H1 (cell line): ENCODE measurements at regions not wholly inside any gene's neighbourhood (a gene's known extent, or its start where the extent isn't known, plus 50 kb on each side); places are given as distances from the start of the nearest gene placed in this dataset.

Source experiments
- CTCF ChIA-PET: fragments of 300-600 bp; sonication (Branson Sonifier 250); formaldehyde crosslinking; loops from one replicate; lab custom pipeline; 2021; ENCODE audit not compliant: partially characterized antibody; lab: Charles Lee
- POLR2A ChIA-PET: fragments of 300-600 bp; sonication (Branson Sonifier 250); formaldehyde crosslinking; loops from one replicate; lab custom pipeline; 2021; ENCODE audit warnings: inconsistent platforms; ENCODE audit not compliant: partially characterized antibody; lab: Charles Lee
- DNase-seq, 2 experiments: peaks; one replicate each; pipeline versions ENCODE4 v3.0.0 to v3.0.0-alpha.2; 2010 to 2022; ENCODE audit warnings: low spot score in 2 of 2, low read depth in 1 of 2, mixed read lengths in 1 of 2
- FAIRE-seq: peaks from 2 replicates; lab custom pipeline; 2011; peaks lifted over from hg19 to GRCh38; lab: Jason Lieb, UNC
- H2AFZ ChIP-seq: 2 replicates; pipeline ENCODE4 v1.8.1; 2012; ENCODE audit warnings: low read length, inconsistent platforms
- H2AK5ac ChIP-seq: 2 replicates; pipeline ENCODE4 v1.6.1; 2013; ENCODE audit warnings: low read depth, low read length
- H2BK120ac ChIP-seq: replicated peaks from 2 replicates; pipeline ENCODE3; 2013; ENCODE audit warnings: low read depth, low read length, inconsistent platforms
- H2BK12ac ChIP-seq: 2 replicates; pipeline ENCODE4 v1.6.1; 2013; ENCODE audit warnings: low read depth, low read length
- H2BK15ac ChIP-seq: 2 replicates; pipeline ENCODE4 v1.6.1; 2013; ENCODE audit warnings: low read length
- H2BK20ac ChIP-seq: 2 replicates; pipeline ENCODE4 v1.6.1; 2013; ENCODE audit warnings: low read length
- H2BK5ac ChIP-seq: 2 replicates; pipeline ENCODE4 v1.6.1; 2013; ENCODE audit warnings: low read depth, low read length
- H3K14ac ChIP-seq: 2 replicates; pipeline ENCODE4 v1.6.1; 2013; ENCODE audit warnings: inconsistent platforms; ENCODE audit not compliant: insufficient read length
- H3K18ac ChIP-seq: 2 replicates; pipeline ENCODE4 v1.6.1; 2013; ENCODE audit warnings: low read length; ENCODE audit errors: extremely low read depth
- H3K23ac ChIP-seq: 2 replicates; pipeline ENCODE4 v1.6.1; 2013; ENCODE audit warnings: inconsistent platforms; ENCODE audit not compliant: insufficient read length
- H3K23me2 ChIP-seq: 2 replicates; pipeline ENCODE4 v1.6.1; 2013; ENCODE audit warnings: low read depth, low read length
- H3K27ac ChIP-seq: 2 replicates; pipeline ENCODE4 v1.6.1; 2011; ENCODE audit warnings: low read depth, low read length, inconsistent platforms
- H3K27me3 ChIP-seq, 4 experiments: replicated peaks in 1 of 4; 1 replicate in 1 of 4; 2 replicates in 3 of 4; pipeline versions ENCODE4 v1.6.1 to v1.8.1; 2011 to 2013; ENCODE audit warnings: low read length in 3 of 4, mild to moderate bottlenecking in 3 of 4, inconsistent platforms in 2 of 4, mixed read lengths in 2 of 4, moderate library complexity in 1 of 4; ENCODE audit not compliant: control insufficient read depth in 3 of 4, insufficient read depth in 3 of 4; ENCODE audit errors: extremely low read depth in 1 of 4
- H3K36me3 ChIP-seq, 4 experiments: 2 replicates each; pipeline versions ENCODE4 v1.6.1 to v1.8.1; 2011 to 2013; ENCODE audit warnings: mild to moderate bottlenecking in 4 of 4, low read length in 3 of 4, moderate library complexity in 2 of 4, control low read depth in 1 of 4, inconsistent platforms in 1 of 4; ENCODE audit not compliant: insufficient read depth in 4 of 4, control insufficient read depth in 2 of 4
- H3K4ac ChIP-seq: replicated peaks from 2 replicates; pipeline ENCODE3; 2013; ENCODE audit warnings: low read length, low read depth, mixed read lengths, inconsistent platforms; ENCODE audit not compliant: insufficient read length
- H3K4me1 ChIP-seq, 4 experiments: replicated peaks in 1 of 4; 1 replicate in 1 of 4; 2 replicates in 3 of 4; pipeline versions ENCODE4 v1.6.1 to v1.8.1; 2011 to 2013; ENCODE audit warnings: low read length in 3 of 4, inconsistent platforms in 2 of 4, mixed read lengths in 1 of 4; ENCODE audit not compliant: insufficient read depth in 4 of 4, control insufficient read depth in 3 of 4
- H3K4me2 ChIP-seq, 2 experiments: 2 replicates each; pipeline versions ENCODE4 v1.6.1 to v1.8.1; 2011 to 2013; ENCODE audit warnings: low read depth in 2 of 2, low read length in 2 of 2, control low read depth in 1 of 2, inconsistent platforms in 1 of 2, mild to moderate bottlenecking in 1 of 2; ENCODE audit not compliant: insufficient read depth in 1 of 2
- H3K4me3 ChIP-seq, 4 experiments: fragments of 200-600, 300-600 bp in 1 of 4; sonication (generic), shearing (Covaris generic), sonication (Bioruptor Twin) in 1 of 4; 2 replicates each; pipeline versions ENCODE4 v1.5.1 to v1.8.1; 2011 to 2016; ENCODE audit warnings: low read length in 4 of 4, low read depth in 3 of 4, control low read depth in 2 of 4, inconsistent platforms in 2 of 4, mild to moderate bottlenecking in 2 of 4, mixed read lengths in 1 of 4, moderate library complexity in 1 of 4; ENCODE audit not compliant: insufficient read depth in 2 of 4; ENCODE audit errors: extremely low read depth in 1 of 4
- H3K56ac ChIP-seq: replicated peaks from 2 replicates; pipeline ENCODE3; 2013; ENCODE audit warnings: low read depth, mild to moderate bottlenecking, mixed read lengths, low read length, inconsistent platforms; ENCODE audit not compliant: insufficient read length
- H3K79me1 ChIP-seq: 2 replicates; pipeline ENCODE4 v1.6.1; 2013; ENCODE audit warnings: low read depth, low read length, control low read depth
- H3K79me2 ChIP-seq, 2 experiments: 2 replicates each; pipeline versions ENCODE4 v1.6.1 to v1.8.1; 2012 to 2013; ENCODE audit warnings: low read length in 2 of 2, mild to moderate bottlenecking in 2 of 2, inconsistent platforms in 1 of 2; ENCODE audit not compliant: insufficient read depth in 2 of 2, control insufficient read depth in 1 of 2
- H3K9ac ChIP-seq, 4 experiments: replicated peaks in 1 of 4; 1 replicate in 1 of 4; 2 replicates in 3 of 4; pipeline versions ENCODE4 v1.6.1 to v1.8.1; 2011 to 2013; ENCODE audit warnings: low read depth in 3 of 4, low read length in 3 of 4, control low read depth in 2 of 4, mild to moderate bottlenecking in 2 of 4, moderate library complexity in 2 of 4, inconsistent platforms in 1 of 4; ENCODE audit errors: extremely low read depth in 1 of 4
- H3K9me3 ChIP-seq, 2 experiments: 2 replicates each; pipeline versions ENCODE4 v1.6.1 to v1.8.1; 2012 to 2013; ENCODE audit warnings: mild to moderate bottlenecking in 2 of 2, moderate library complexity in 2 of 2, control low read depth in 1 of 2, inconsistent platforms in 1 of 2, low read depth in 1 of 2, low read length in 1 of 2, mixed read lengths in 1 of 2; ENCODE audit not compliant: insufficient read depth in 2 of 2
- H4K20me1 ChIP-seq, 2 experiments: replicated peaks in 1 of 2; 2 replicates each; pipeline versions ENCODE3 to v1.8.1; 2011 to 2013; ENCODE audit warnings: inconsistent platforms in 2 of 2, low read length in 2 of 2, mild to moderate bottlenecking in 1 of 2; ENCODE audit not compliant: insufficient read depth in 2 of 2, control insufficient read depth in 1 of 2
- H4K5ac ChIP-seq: 2 replicates; pipeline ENCODE4 v1.6.1; 2013; ENCODE audit warnings: low read length, low read depth, mixed read lengths, inconsistent platforms; ENCODE audit not compliant: insufficient read length
- H4K8ac ChIP-seq: 2 replicates; pipeline ENCODE4 v1.8.0; 2013; ENCODE audit warnings: mild to moderate bottlenecking, moderate library complexity, low read length, inconsistent platforms; ENCODE audit not compliant: insufficient read depth; ENCODE audit errors: extremely low read depth
- H4K91ac ChIP-seq: replicated peaks from 2 replicates; pipeline ENCODE3; 2013; ENCODE audit warnings: low read length, mixed read lengths, inconsistent platforms; ENCODE audit not compliant: insufficient read length
- CHD7 ChIP-seq: fragments of 300-600 bp; sonication (generic); IDR thresholded peaks from 2 replicates; pipeline ENCODE4 v1.7.1; 2012; ENCODE audit warnings: low read length, moderate library complexity, mild to moderate bottlenecking, inconsistent platforms; ENCODE audit not compliant: insufficient replicate concordance
- WGBS, 2 experiments: shearing (Covaris generic) in 1 of 2; methylation state at CpG; one replicate each; pipeline versions ENCODE4 v1.1.6 to v1.1.7; 2013 to 2015; ENCODE audit warnings: low lambda C conversion rate in 2 of 2, mixed read lengths in 2 of 2, inconsistent platforms in 1 of 2, low coverage in 1 of 2, missing lambda C conversion rate in 1 of 2; ENCODE audit not compliant: insufficient replicate concordance in 2 of 2, insufficient coverage in 1 of 2, insufficient read length in 1 of 2; ENCODE audit errors: extremely low coverage in 1 of 2, missing lambda C conversion rate in 1 of 2; 5-methylcytosine and 5-hydroxymethylcytosine counted together

GRCh38 chr12:16920451-16920850 is 314.5 kb upstream of the LMO3 start:
- Histone ChIP-seq H3K56ac (no peak overlapping the region), H3K9ac (no peak overlapping the region), H3K4me3 (no peak overlapping the region), H3K4ac (no peak overlapping the region), H2BK12ac (no peak overlapping the region), H3K79me1 (no peaks in the 10 kb centered on the region), H3K36me3 (no peaks in the 10 kb centered on the region), H2BK15ac (no peak overlapping the region), H3K18ac (no peak overlapping the region), H2AK5ac (no peak overlapping the region), H4K8ac (no peak overlapping the region), H2BK20ac (no peak overlapping the region), H2BK5ac (no peak overlapping the region), H3K9me3 (peaks cover 0 to 2% of the 10 kb centered on the region in 2 experiments; a peak in 1 of 4 replicates), H3K23me2 (no peaks in the 10 kb centered on the region), H3K27ac (no peak overlapping the region), H2BK120ac (no peak overlapping the region), H4K5ac (no peak overlapping the region), H3K23ac (no peak overlapping the region), H3K4me2 (no peak overlapping the region), H3K4me1 (no peaks in the 10 kb centered on the region), H4K91ac (no peak overlapping the region), H3K79me2 (no peaks in the 10 kb centered on the region), H3K27me3 (no peaks in the 10 kb centered on the region), H4K20me1 (no peaks in the 10 kb centered on the region), H2AFZ (no peak overlapping the region), H3K14ac (no peak overlapping the region)
- ChIA-PET POLR2A (no interaction called here), CTCF (no interaction called here)
- 80% methylated on average over 1 of the region's 1 CpG; no CpG with 5 or more reads in 1 of the 2 experiments for WGBS, 2 experiments
- FAIRE-seq (no peak), DNase-seq (no peak)
- no peak for TF ChIP-seq CHD7
